Prostate gland (tissue), 2 donors: ENCODE measurements at regions not wholly inside any gene's neighbourhood (a gene's known extent, or its start where the extent isn't known, plus 50 kb on each side); places are given as distances from the start of the nearest gene placed in this dataset.

Source experiments
- POLR2A ChIP-seq: fragments of 450-650 bp; IDR thresholded peaks from one replicate; pipeline ENCODE4 v1.6.1; 2016; ENCODE audit warnings: antibody characterized with exemption, mild to moderate bottlenecking
- POLR2AphosphoS5 ChIP-seq: sonication (generic); formaldehyde crosslinking; IDR thresholded peaks from one replicate; pipeline ENCODE4 v1.6.1; 2017; ENCODE audit warnings: antibody characterized with exemption
- TF ChIP-seq, protein P1 (sequence below), 4 experiments: fragments of 200-600 bp in 2 of 4; fragments of 450-650 bp in 2 of 4; sonication (generic) in 2 of 4; IDR thresholded peaks; 1 replicate in 3 of 4; 2 replicates in 1 of 4; pipeline ENCODE4 v1.5.1; 2016 to 2019; ENCODE audit warnings: antibody characterized with exemption in 4 of 4, mild to moderate bottlenecking in 2 of 4, moderate library complexity in 2 of 4

DNA sequence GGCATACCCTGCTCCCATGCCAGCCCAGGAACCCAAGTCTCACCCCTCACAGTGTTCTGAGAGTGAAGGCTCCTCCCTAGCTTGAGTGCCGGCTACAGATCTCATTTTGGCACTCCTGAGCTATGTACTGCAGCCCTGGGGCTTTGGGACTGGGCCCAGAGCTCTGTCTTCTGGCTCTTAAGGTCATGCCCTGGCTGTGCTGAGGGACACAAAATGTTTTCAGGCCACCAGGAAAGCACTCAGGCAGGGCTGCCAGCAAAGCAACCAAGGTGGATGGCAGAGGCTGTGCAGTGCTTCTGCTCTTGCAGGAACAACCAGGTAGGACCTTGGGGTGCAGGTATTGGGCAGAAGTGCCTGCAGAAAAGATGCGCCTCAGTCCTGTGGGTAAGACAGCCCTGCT is 564.0 kb downstream of the SLC6A15 start:
- TF ChIP-seq, protein P1, sequence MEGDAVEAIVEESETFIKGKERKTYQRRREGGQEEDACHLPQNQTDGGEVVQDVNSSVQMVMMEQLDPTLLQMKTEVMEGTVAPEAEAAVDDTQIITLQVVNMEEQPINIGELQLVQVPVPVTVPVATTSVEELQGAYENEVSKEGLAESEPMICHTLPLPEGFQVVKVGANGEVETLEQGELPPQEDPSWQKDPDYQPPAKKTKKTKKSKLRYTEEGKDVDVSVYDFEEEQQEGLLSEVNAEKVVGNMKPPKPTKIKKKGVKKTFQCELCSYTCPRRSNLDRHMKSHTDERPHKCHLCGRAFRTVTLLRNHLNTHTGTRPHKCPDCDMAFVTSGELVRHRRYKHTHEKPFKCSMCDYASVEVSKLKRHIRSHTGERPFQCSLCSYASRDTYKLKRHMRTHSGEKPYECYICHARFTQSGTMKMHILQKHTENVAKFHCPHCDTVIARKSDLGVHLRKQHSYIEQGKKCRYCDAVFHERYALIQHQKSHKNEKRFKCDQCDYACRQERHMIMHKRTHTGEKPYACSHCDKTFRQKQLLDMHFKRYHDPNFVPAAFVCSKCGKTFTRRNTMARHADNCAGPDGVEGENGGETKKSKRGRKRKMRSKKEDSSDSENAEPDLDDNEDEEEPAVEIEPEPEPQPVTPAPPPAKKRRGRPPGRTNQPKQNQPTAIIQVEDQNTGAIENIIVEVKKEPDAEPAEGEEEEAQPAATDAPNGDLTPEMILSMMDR (IDR thresholded peaks at IDR 0.05) = no peak
- TF ChIP-seq POLR2A (no peak), POLR2AphosphoS5 (no peak)
